Activated T-helper 1 cell treated with anti-CD3 and anti-CD28 coated beads, Interleukin-12 subunit alpha, Interleukin-12 subunit beta, Interleukin-2, Interleukin-4 antibody, amounts not matched to agents 30 ng/mL and 10 ng/mL and 1 ng/mL, durations not matched to agents 14 hours and 24 hours and 36 hours (primary cell): ENCODE measurements at regions not wholly inside any gene's neighbourhood (a gene's known extent, or its start where the extent isn't known, plus 50 kb on each side); places are given as distances from the start of the nearest gene placed in this dataset.
"Not testable (repeated sequence)": the region's sequence is repeated elsewhere in the genome, so short reads cannot be mapped to it uniquely, and the experiment has no call there.

Experiments
- DNase-seq: peaks from one replicate; pipeline ENCODE4 v3.0.0; 2021; ENCODE audit warnings: low spot score
- H3K27ac Mint-ChIP-seq: one replicate; pipeline ENCODE4 v1.8.0; 2021; ENCODE audit warnings: mild to moderate bottlenecking, mixed read lengths
- H3K27me3 Mint-ChIP-seq: one replicate; pipeline ENCODE4 v1.8.0; 2022; ENCODE audit warnings: mild to moderate bottlenecking, moderate library complexity, mixed read lengths; ENCODE audit not compliant: insufficient read depth
- H3K36me3 Mint-ChIP-seq: one replicate; pipeline ENCODE4 v1.8.0; 2021; ENCODE audit warnings: low read depth, mixed read lengths
- H3K4me1 Mint-ChIP-seq: one replicate; pipeline ENCODE4 v1.8.0; 2021; ENCODE audit warnings: low read depth, mixed read lengths
- H3K4me3 Mint-ChIP-seq: one replicate; pipeline ENCODE4 v1.8.0; 2021; ENCODE audit warnings: mild to moderate bottlenecking, moderate library complexity, mixed read lengths
- H3K9me3 Mint-ChIP-seq: one replicate; pipeline ENCODE4 v1.8.0; 2021; ENCODE audit warnings: mixed read lengths
- intact Hi-C: fragments of 100-400 bp; cut with micrococcal nuclease; formaldehyde crosslinking; loops from one replicate; pipeline ENCODE4 v1.15.1; 2024

DNA sequence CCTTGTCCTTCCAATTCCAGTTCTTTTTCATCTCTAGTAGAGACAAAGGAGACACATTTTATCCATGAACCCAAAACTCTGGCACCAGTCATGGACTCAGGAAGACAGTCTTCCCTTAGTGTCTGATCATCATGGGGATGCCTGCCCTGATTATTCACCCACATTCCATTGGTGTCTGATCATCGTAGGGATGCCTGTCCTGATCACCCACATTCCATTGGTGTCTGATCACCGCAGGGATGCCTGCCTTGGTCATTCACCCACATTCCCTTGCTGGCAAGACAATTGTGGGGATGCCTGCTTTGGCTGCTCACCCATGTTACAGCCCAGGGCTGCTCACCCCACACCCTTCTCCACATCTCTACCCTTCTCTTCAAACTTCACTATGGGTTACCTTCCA, 136.9 kb downstream of the ZNF675 start:
- H3K4me1 Mint-ChIP-seq, DNase-seq, H3K36me3 Mint-ChIP-seq, H3K27ac Mint-ChIP-seq, H3K27me3 Mint-ChIP-seq, intact Hi-C loops, H3K4me3 Mint-ChIP-seq: not testable (repeated sequence)
- peaks cover 28% of the 10 kb centered on the region for H3K9me3 Mint-ChIP-seq

DNA sequence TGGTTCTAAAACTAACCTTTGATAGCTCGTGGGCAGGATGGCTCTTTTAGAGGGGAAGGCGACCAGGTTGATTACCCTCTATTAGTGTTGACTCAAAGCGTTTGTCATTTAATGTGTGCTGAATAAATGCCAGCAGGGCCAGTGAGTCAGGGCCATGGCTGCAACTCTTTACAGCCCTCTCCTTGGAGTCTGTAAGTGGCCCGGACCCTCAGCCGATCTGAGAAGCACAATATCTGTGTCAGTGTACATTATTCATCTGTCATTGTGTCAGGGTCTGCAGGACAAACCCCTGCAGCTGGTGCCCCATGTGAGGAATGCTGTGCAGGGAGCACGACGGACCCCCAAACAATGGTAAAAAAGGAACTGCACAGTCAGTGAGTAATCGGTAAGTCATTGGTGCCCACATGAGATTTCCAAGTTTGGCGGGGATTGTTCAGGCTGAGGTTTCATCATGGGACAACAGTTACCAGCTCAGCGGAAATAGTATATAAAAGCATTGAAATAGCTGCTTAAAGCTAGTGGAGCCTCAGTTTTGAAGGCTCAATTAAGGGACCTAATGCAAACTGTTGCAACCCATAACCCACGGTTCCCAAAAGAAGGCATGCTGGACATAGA, 139.1 kb downstream of the ZNF675 start:
- intact Hi-C loops, result no loop called here
- no peak overlapping the region for H3K4me3 Mint-ChIP-seq
- H3K36me3 Mint-ChIP-seq, result no peaks in the 10 kb centered on the region
- H3K27ac Mint-ChIP-seq, result no peak overlapping the region
- peaks cover 46% of the 10 kb centered on the region for H3K9me3 Mint-ChIP-seq
- DNase-seq, result no peak
- no peaks in the 10 kb centered on the region for H3K4me1 Mint-ChIP-seq
- H3K27me3 Mint-ChIP-seq, result no peaks in the 10 kb centered on the region

DNA sequence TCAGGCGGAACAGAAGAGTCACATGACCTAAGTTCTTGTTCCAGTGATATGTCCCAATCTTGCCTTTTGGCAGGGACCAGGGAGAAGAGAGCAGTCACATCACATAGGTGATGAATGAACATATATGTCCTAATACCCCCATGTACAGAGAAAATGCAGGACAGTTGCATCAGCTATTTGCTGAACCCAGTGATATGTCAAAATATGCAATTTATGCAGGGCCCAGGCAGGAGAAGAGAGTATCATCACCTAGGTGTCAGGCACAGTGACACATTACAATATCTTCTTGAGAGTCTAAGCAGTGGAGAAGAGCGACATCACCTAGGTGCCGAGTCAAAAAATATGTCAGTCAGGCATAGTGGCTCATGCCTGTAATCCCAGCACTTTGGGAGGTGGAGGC, 139.9 kb downstream of the ZNF675 start:
- H3K4me1 Mint-ChIP-seq, result no peaks in the 10 kb centered on the region
- H3K9me3 Mint-ChIP-seq, result peaks cover 46% of the 10 kb centered on the region
- DNase-seq, result no peak
- H3K27me3 Mint-ChIP-seq, result no peaks in the 10 kb centered on the region
- no peak overlapping the region for H3K27ac Mint-ChIP-seq
- H3K36me3 Mint-ChIP-seq, result no peaks in the 10 kb centered on the region
- intact Hi-C loops, result no loop called here
- no peak overlapping the region for H3K4me3 Mint-ChIP-seq

DNA sequence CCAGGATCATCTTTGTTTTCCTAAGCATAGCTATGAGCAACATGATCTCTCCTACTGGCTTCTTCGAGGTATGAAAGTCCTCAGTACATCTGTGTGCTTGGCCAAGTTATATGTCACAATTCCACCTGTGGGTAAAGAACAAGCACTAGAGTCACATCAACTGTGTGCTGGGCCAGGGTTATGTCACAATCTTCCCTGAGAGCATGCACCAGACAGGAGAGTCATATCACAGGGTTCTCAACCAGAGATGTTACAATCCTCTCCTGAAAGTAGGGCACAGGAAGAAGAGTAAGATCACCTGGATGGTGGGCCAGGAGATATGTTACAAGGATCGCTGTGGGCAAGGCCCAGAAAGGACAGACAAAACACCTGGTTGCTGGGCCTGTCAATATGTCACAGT, 143.7 kb downstream of the ZNF675 start:
- H3K4me1 Mint-ChIP-seq, result no peaks in the 10 kb centered on the region
- H3K9me3 Mint-ChIP-seq, result peaks cover 69% of the 10 kb centered on the region
- H3K27me3 Mint-ChIP-seq, result no peaks in the 10 kb centered on the region
- no peaks in the 10 kb centered on the region for H3K36me3 Mint-ChIP-seq
- intact Hi-C loops, result no loop called here
- no peak overlapping the region for H3K27ac Mint-ChIP-seq
- H3K4me3 Mint-ChIP-seq, result no peak overlapping the region
- DNase-seq, result no peak

DNA sequence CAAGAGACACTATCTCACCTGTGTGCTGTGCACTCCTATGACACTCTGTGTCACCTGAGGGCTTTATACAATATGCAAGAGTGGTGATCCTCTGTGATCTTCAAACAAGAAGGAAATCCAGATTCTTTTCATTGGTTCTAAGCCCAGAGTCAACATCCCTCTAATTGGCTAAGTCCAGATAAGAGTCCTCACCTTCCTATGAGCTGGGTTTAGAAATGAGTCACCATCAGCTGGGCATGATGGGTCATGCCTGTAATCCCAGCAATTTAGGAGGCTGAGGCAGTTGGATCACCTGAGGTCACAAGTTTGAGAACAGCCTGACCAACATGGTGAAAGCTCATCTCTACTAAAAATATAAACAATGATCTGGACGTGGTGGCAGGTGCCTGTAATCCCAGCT, 144.4 kb downstream of the ZNF675 start:
- H3K4me3 Mint-ChIP-seq, result no peak overlapping the region
- DNase-seq, result no peak
- H3K27me3 Mint-ChIP-seq, result no peaks in the 10 kb centered on the region
- peaks cover 71% of the 10 kb centered on the region for H3K9me3 Mint-ChIP-seq
- H3K4me1 Mint-ChIP-seq, result no peaks in the 10 kb centered on the region
- H3K27ac Mint-ChIP-seq, result no peak overlapping the region
- intact Hi-C loops, result no loop called here
- no peaks in the 10 kb centered on the region for H3K36me3 Mint-ChIP-seq

DNA sequence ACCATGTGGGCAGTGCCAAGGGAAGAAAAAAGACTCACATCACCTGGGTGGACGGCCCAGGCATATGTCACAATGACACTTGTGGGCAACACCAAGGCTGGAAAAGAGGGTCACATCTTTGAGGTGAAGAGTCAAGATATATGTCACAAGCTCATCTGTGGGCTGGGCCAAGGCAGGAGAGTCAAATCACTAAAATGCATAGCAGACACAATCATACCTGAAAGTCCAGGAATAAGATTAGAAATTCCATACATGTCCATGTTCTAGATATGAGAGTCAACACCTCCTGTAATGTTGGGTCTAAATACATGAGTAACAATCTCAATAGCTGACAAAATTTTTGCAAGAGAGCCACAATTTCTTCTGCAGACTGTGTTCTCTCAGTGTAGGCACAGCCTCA, 145.0 kb downstream of the ZNF675 start:
- no peaks in the 10 kb centered on the region for H3K4me1 Mint-ChIP-seq
- H3K27me3 Mint-ChIP-seq, result no peaks in the 10 kb centered on the region
- no peak for DNase-seq
- no peaks in the 10 kb centered on the region for H3K36me3 Mint-ChIP-seq
- peaks cover 66% of the 10 kb centered on the region for H3K9me3 Mint-ChIP-seq
- no peak overlapping the region for H3K27ac Mint-ChIP-seq
- H3K4me3 Mint-ChIP-seq, result no peak overlapping the region
- intact Hi-C loops, result no loop called here

DNA sequence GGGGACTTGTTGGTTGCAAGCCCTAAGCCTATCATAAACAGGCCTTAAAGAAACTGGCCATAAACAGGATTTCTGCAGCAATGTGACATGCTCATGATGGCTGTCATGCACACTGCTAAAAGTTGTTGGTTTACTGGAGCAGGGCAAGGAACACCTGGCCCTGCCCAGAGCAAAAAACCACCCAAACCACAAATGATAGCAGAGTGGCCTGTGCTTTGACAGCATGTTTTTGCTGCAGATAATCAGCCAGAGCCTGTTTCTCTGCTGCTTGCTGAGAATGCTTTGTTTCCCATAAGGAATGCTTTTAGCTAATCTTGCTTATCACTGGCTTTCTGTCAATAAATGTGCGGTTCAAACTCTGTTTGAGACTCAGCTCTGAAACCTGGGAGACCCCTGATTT, 144.9 kb upstream of the ZNF91 start:
- DNase-seq, H3K4me1 Mint-ChIP-seq, H3K36me3 Mint-ChIP-seq, intact Hi-C loops, H3K27ac Mint-ChIP-seq, H3K4me3 Mint-ChIP-seq, H3K27me3 Mint-ChIP-seq: not testable (repeated sequence)
- H3K9me3 Mint-ChIP-seq, result peaks cover 61% of the 10 kb centered on the region

DNA sequence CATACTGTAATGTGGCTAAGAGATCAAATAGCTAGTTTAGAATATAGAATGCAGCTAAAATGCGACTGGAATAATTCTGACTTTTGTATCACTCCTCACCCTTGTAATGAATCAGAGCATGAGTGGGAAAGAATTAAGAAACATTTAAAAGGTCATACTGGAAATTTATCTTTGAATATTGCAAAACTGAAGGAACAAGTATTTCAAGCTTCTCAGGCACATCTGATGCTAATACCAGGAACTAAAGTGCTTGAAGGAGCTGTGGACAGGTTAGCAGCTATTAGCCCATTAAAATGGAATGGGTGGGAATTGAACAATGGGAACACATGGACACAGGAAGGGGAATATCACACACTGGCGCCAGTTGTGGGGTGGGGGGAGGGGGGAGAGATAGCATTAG, 144.2 kb upstream of the ZNF91 start:
- H3K27ac Mint-ChIP-seq, result no peak overlapping the region
- peaks cover 63% of the 10 kb centered on the region for H3K9me3 Mint-ChIP-seq
- no peaks in the 10 kb centered on the region for H3K27me3 Mint-ChIP-seq
- intact Hi-C loops, result no loop called here
- H3K4me3 Mint-ChIP-seq, result no peak overlapping the region
- DNase-seq, result no peak
- no peaks in the 10 kb centered on the region for H3K36me3 Mint-ChIP-seq
- no peaks in the 10 kb centered on the region for H3K4me1 Mint-ChIP-seq

DNA sequence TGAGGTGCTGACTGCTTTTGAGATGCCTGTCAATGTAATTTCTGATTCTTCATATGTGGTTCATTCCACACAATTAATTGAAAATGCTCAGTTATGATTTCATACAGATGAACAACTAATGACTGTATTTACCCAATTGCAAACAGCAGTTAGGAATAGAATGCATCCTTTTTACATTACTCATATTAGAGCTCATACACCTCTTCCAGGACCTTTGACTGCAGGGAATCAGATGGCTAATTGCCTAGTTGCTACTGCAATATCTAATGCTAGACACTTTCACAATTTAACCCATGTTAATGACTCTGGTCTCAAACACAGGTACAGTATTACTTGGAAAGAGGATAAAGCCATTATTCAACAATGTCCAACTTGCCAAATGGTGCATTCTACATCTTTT, 141.9 kb upstream of the ZNF91 start:
- H3K36me3 Mint-ChIP-seq, DNase-seq, H3K4me1 Mint-ChIP-seq, H3K27ac Mint-ChIP-seq, H3K4me3 Mint-ChIP-seq, intact Hi-C loops, H3K27me3 Mint-ChIP-seq: not testable (repeated sequence)
- peaks cover 56% of the 10 kb centered on the region for H3K9me3 Mint-ChIP-seq

DNA sequence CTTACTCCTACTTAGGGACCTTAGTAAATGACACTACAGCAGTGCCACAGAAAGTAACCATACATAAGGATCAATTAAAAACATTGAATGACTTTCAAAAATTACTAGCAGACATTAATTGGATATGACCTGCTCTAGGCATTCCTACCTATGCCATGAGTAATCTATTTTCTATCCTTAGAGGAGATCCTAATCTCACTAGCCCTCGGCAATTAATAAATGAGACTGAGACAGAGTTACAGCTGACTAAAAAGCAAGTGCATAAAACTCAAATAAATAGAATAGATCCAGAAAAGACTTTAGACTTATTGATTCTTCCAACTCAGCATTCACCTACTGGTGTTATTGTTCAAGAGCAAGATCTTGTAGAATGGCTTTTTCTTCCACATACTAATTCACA, 141.1 kb upstream of the ZNF91 start:
- H3K36me3 Mint-ChIP-seq, intact Hi-C loops, H3K27me3 Mint-ChIP-seq, H3K4me3 Mint-ChIP-seq, H3K27ac Mint-ChIP-seq, H3K4me1 Mint-ChIP-seq, DNase-seq: not testable (repeated sequence)
- peaks cover 53% of the 10 kb centered on the region for H3K9me3 Mint-ChIP-seq

DNA sequence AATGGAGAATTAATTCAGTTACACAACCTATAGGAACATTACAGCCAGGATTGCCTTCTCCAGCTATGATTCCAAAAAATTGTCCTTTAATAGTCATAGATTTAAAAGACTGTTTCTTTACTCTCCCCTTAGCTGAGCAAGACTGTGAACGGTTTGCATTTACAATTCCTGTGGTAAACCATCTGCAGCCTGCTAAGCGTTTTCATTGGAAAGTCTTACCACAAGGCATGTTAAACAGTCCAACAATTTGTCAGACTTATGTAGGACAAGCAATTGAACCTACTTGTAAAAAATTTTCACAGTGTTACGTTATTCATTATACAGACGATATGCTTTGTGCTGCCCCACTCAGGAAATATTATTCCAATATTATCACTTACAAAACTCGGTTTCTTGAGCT, 140.6 kb upstream of the ZNF91 start:
- H3K4me1 Mint-ChIP-seq, intact Hi-C loops, DNase-seq, H3K27ac Mint-ChIP-seq, H3K36me3 Mint-ChIP-seq, H3K4me3 Mint-ChIP-seq, H3K27me3 Mint-ChIP-seq: not testable (repeated sequence)
- H3K9me3 Mint-ChIP-seq, result peaks cover 52% of the 10 kb centered on the region

DNA sequence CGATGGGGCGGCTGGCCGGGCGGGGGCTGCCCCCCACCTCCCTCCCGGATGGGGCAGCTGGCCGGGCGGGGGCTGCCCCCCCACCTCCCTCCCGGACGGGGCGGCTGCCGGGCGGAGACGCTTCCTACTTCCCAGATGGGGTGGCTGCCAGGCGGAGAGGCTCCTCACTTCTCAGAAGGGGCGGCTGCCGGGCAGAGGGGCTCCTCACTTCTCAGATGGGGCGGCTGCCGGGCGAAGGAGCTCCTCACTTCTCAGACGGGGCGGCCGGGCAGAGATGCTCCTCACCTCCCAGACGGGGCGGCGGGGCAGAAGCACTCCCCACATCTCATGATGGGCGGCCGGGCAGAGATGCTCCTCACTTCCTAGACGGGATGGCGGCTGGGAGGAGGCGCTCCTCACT, 138.2 kb upstream of the ZNF91 start:
- H3K27me3 Mint-ChIP-seq, H3K4me3 Mint-ChIP-seq, DNase-seq, H3K4me1 Mint-ChIP-seq, H3K27ac Mint-ChIP-seq, intact Hi-C loops, H3K36me3 Mint-ChIP-seq: not testable (repeated sequence)
- H3K9me3 Mint-ChIP-seq, result peaks cover 50% of the 10 kb centered on the region

DNA sequence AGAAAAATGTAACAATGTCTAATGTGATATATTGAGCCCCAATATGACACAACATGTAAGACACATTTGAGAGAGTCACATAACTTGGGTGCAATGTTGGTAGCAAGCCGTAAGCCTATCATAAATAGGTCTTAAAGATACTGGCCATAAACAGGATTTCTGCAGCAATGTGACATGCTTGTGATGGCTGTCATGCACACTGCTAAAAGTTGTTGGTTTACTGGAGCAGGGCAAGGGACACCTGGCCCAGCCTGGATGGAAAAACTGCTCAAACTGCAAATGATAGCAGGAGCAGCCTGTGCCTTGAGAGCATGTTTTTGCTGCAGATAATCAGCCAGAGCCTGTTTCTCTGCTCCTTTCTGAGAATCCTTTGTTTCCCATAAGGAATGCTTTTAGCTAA, 136.7 kb upstream of the ZNF91 start:
- Mint-ChIP-seq H3K4me1 (no peaks in the 10 kb centered on the region), H3K27me3 (no peaks in the 10 kb centered on the region), H3K36me3 (peaks cover 2% of the 10 kb centered on the region), H3K9me3 (peaks cover 55% of the 10 kb centered on the region), H3K4me3 (no peak overlapping the region), H3K27ac (no peak overlapping the region)
- intact Hi-C loops, result no loop called here
- DNase-seq, result no peak

DNA sequence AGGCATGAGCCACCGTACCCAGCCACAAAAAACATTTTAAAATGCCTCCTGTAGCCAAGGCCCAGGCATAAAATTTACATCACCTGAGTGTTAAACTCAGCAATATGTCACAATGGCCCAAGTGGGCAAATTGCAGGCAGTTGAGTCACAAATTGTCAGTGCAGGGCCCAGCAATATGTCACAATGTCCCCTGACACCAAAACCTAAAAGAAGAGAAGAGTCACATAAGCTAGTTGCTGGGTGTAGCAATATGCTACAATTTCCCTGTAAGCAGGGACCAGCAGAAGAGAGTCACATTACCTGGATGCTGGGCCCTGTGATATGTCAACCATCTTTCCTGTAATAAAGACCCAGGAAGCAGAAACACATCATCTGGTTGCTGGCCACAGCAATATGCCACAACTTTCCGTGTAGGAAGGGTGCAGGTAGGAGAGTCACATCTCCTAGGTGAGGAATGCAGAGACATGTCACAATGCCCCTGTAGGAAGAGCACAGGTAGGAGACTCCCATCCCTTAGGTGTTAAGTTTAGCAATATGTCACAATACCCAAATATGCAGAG, 136.0 kb upstream of the ZNF91 start:
- Mint-ChIP-seq H3K4me1 (no peaks in the 10 kb centered on the region), H3K4me3 (no peak overlapping the region), H3K27me3 (no peaks in the 10 kb centered on the region), H3K27ac (no peak overlapping the region), H3K36me3 (peaks cover 2% of the 10 kb centered on the region), H3K9me3 (peaks cover 56% of the 10 kb centered on the region)
- intact Hi-C loops, result no loop called here
- DNase-seq, result no peak
